GM19468 (cell line): ENCODE measurements at regions not wholly inside any gene's neighbourhood (a gene's known extent, or its start where the extent isn't known, plus 50 kb on each side); places are given as distances from the start of the nearest gene placed in this dataset.
"Not testable (repeated sequence)": the region's sequence is repeated elsewhere in the genome, so short reads cannot be mapped to it uniquely, and the experiment has no call there.

Source experiments
- ATAC-seq: cut with Tn5 transposase; IDR thresholded peaks from one replicate; pipeline ENCODE4 v1.9.1; 2021; ENCODE audit warnings: mild to moderate bottlenecking, moderate library complexity, moderate number of reproducible peaks; ENCODE audit not compliant: unreplicated experiment; ENCODE audit errors: extremely low read depth

- not testable (repeated sequence) for ATAC-seq
Observed at GRCh38 chr10:129213996-129214395, 253.0 kb upstream of the MGMT start.

GRCh38 chr10:129219364-129219763, 247.7 kb upstream of the MGMT start:
- ATAC-seq: no peak

GRCh38 chr10:129222436-129222835, 244.6 kb upstream of the MGMT start:
- no peak for ATAC-seq

- no peak for ATAC-seq
Observed at GRCh38 chr10:129223363-129223762, 243.7 kb upstream of the MGMT start.

- ATAC-seq: no peak
Observed at GRCh38 chr10:129224065-129224464, 243.0 kb upstream of the MGMT start.

GRCh38 chr10:129231821-129232220, 235.2 kb upstream of the MGMT start:
- no peak for ATAC-seq

GRCh38 chr10:129233351-129234148, 233.5 kb upstream of the MGMT start:
- no peak for ATAC-seq

- no peak for ATAC-seq
Observed at GRCh38 chr10:129236274-129236691, 230.8 kb upstream of the MGMT start.

- no peak for ATAC-seq
Observed at GRCh38 chr10:129241461-129241860, 225.6 kb upstream of the MGMT start.

- ATAC-seq: no peak
Observed at GRCh38 chr10:129244298-129244697, 222.7 kb upstream of the MGMT start.

GRCh38 chr10:129244757-129245156, 222.3 kb upstream of the MGMT start:
- ATAC-seq: no peak

- no peak for ATAC-seq
Observed at GRCh38 chr10:129253161-129253864, 213.7 kb upstream of the MGMT start.

GRCh38 chr10:129253865-129254179, 213.2 kb upstream of the MGMT start:
- no peak for ATAC-seq

GRCh38 chr10:129258283-129258923, 208.6 kb upstream of the MGMT start:
- ATAC-seq: no peak

- no peak for ATAC-seq
Observed at GRCh38 chr10:129259128-129259815, 207.8 kb upstream of the MGMT start.

GRCh38 chr10:129272176-129272575, 194.9 kb upstream of the MGMT start:
- no peak for ATAC-seq

- ATAC-seq: no peak
Observed at GRCh38 chr10:129272866-129273650, 194.0 kb upstream of the MGMT start.

- ATAC-seq: no peak
Observed at GRCh38 chr10:129273860-129274259, 193.2 kb upstream of the MGMT start.

- no peak for ATAC-seq
Observed at GRCh38 chr10:129274748-129275474, 192.1 kb upstream of the MGMT start.
